Upper lobe of right lung (tissue), 1 donor: ENCODE measurements at regions not wholly inside any gene's neighbourhood (a gene's known extent, or its start where the extent isn't known, plus 50 kb on each side); places are given as distances from the start of the nearest gene placed in this dataset.
"Not testable (repeated sequence)": the region's sequence is repeated elsewhere in the genome, so short reads cannot be mapped to it uniquely, and the experiment has no call there.

Experiments
- ATAC-seq: fragments of 200-7000 bp; cut with Tn5 transposase; one replicate; pipeline ENCODE4 v1.9.1; 2020; ENCODE audit warnings: mild to moderate bottlenecking, moderate library complexity
- DNase-seq: peaks from one replicate; pipeline ENCODE4 v3.0.0-alpha.2; 2020
- H3K27ac ChIP-seq: fragments of 200-600 bp; one replicate; pipeline ENCODE4 v1.8.0; 2022
- H3K27me3 ChIP-seq: fragments of 200-600 bp; one replicate; pipeline ENCODE4 v1.8.0; 2022; ENCODE audit warnings: mild to moderate bottlenecking
- H3K36me3 ChIP-seq: fragments of 200-600 bp; one replicate; pipeline ENCODE4 v1.8.0; 2022
- H3K4me1 ChIP-seq: fragments of 200-600 bp; one replicate; pipeline ENCODE4 v1.8.0; 2022
- H3K4me3 ChIP-seq: fragments of 200-600 bp; one replicate; pipeline ENCODE4 v1.8.0; 2022; ENCODE audit warnings: mild to moderate bottlenecking
- H3K9me3 ChIP-seq: fragments of 200-600 bp; one replicate; pipeline ENCODE4 v1.8.0; 2022
- intact Hi-C: fragments of 100-400 bp; cut with DNase I; formaldehyde crosslinking; loops from one replicate; pipeline ENCODE4 v1.11.0; 2022
- TF ChIP-seq, protein P1 (sequence below): fragments of 200-600 bp; IDR thresholded peaks from one replicate; pipeline ENCODE4 v1.8.0; 2022; ENCODE audit warnings: antibody characterized with exemption
- donor health status: DM: no; HTN: yes; CAD: no; lungs with severe emphysema.

DNA sequence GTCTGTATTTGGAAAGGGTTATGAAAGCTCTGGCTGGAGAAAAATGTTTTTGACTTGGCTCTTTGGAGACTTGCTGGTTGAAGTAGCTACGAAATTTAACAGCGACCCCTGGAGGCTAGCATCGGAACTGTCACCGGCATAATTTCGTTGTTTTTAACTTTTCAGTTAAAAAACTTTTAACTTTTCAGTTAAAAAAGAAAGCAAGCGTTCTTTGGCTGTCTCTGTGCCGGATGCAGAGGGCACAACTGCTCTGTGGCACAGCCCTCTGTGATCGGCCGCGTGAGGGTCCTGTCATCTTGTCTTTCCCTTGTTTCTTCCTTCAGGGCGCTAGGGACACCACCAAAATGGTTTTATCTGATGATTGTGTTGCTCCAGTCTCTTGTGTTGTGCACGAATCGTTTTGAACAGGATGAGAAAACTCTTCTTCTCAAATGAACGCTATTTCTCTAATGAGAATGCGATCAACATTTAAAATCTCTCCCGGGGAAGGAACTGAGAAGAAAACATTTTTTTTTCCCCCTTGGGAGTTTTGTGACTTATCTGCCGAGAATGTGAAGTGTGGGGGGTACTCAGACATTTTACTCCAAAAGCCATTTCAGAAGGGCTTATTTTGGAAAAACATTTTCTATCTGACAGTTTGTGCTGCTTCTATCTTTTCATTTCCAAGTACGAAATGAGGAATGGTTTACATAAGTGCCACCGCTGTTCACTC is 57.1 kb downstream of the ADCYAP1 start:
- H3K9me3 ChIP-seq = no peaks in the 10 kb centered on the region
- no peak overlapping the region for H3K27ac ChIP-seq
- peak overlapping the region; percentile 31 for H3K4me3 ChIP-seq
- intact Hi-C loops = loop anchor here (10.0 kb wide), 1 partner anchor 97 kb away; no protein-coding TSS in a partner anchor
- H3K36me3 ChIP-seq = no peaks in the 10 kb centered on the region
- TF ChIP-seq, protein P1, sequence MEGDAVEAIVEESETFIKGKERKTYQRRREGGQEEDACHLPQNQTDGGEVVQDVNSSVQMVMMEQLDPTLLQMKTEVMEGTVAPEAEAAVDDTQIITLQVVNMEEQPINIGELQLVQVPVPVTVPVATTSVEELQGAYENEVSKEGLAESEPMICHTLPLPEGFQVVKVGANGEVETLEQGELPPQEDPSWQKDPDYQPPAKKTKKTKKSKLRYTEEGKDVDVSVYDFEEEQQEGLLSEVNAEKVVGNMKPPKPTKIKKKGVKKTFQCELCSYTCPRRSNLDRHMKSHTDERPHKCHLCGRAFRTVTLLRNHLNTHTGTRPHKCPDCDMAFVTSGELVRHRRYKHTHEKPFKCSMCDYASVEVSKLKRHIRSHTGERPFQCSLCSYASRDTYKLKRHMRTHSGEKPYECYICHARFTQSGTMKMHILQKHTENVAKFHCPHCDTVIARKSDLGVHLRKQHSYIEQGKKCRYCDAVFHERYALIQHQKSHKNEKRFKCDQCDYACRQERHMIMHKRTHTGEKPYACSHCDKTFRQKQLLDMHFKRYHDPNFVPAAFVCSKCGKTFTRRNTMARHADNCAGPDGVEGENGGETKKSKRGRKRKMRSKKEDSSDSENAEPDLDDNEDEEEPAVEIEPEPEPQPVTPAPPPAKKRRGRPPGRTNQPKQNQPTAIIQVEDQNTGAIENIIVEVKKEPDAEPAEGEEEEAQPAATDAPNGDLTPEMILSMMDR = peak; percentile 95
- peak; percentile 44 for ATAC-seq
- H3K4me1 ChIP-seq = no peaks in the 10 kb centered on the region
- H3K27me3 ChIP-seq = no peaks in the 10 kb centered on the region
- no peak for DNase-seq

DNA sequence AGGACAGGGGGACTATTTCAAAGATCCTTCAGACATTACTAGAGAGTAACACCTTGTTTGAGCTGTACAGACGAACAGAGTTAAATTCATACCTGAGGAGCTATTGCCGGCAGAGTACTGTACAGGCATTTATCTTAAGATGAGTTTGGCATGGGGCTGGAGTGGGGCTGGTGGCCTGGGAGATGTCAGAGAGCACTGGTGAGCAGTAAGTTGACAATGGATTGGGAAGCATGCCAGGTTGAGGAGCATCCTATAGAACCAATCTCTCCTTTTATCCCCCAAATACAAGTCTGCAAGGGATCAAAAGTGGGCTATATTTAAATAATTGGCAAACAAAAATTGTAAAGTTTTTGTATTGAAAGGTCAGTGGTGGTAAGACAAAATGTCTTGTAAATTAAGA is 58.6 kb downstream of the ADCYAP1 start:
- no peak for DNase-seq
- no peak for ATAC-seq
- Histone ChIP-seq H3K36me3 (no peaks in the 10 kb centered on the region), H3K27ac (no peak overlapping the region), H3K4me1 (no peaks in the 10 kb centered on the region), H3K4me3 (no peak overlapping the region), H3K9me3 (no peaks in the 10 kb centered on the region), H3K27me3 (no peaks in the 10 kb centered on the region)
- intact Hi-C loops = loop anchor here (10.0 kb wide), 1 partner anchor 98 kb away; no protein-coding TSS in a partner anchor
- TF ChIP-seq, protein P1 = no peak

GRCh38 chr18:965921-966758 is 61.5 kb downstream of the ADCYAP1 start:
- Histone ChIP-seq H3K4me1 (no peaks in the 10 kb centered on the region), H3K27ac (no peak overlapping the region), H3K4me3 (no peak overlapping the region), H3K9me3 (no peaks in the 10 kb centered on the region), H3K27me3 (no peaks in the 10 kb centered on the region), H3K36me3 (no peaks in the 10 kb centered on the region)
- intact Hi-C loops = loop anchor here (10.0 kb wide), 1 partner anchor 101 kb away; no protein-coding TSS in a partner anchor
- no peak for ATAC-seq
- TF ChIP-seq, protein P1 = no peak
- DNase-seq = no peak

- no peaks in the 10 kb centered on the region for H3K27me3 ChIP-seq
- H3K4me1 ChIP-seq = no peaks in the 10 kb centered on the region
- H3K27ac ChIP-seq = no peak overlapping the region
- H3K4me3 ChIP-seq = no peak overlapping the region
- DNase-seq (no peak), ATAC-seq (no peak)
- no peaks in the 10 kb centered on the region for H3K36me3 ChIP-seq
- intact Hi-C loops = loop anchor here (10.0 kb wide), 1 partner anchor 102 kb away; no protein-coding TSS in a partner anchor
- TF ChIP-seq, protein P1 = no peak
- H3K9me3 ChIP-seq = no peaks in the 10 kb centered on the region
These were observed 62.3 kb downstream of the ADCYAP1 start for GRCh38 chr18:966759-967576.

GRCh38 chr18:968910-969309 is 64.2 kb downstream of the ADCYAP1 start:
- not testable (repeated sequence) for H3K27me3 ChIP-seq, DNase-seq, H3K9me3 ChIP-seq, ATAC-seq, H3K27ac ChIP-seq, H3K4me3 ChIP-seq, H3K4me1 ChIP-seq, H3K36me3 ChIP-seq
- intact Hi-C loops = loop anchor here (10.0 kb wide), 1 partner anchor 104 kb away; no protein-coding TSS in a partner anchor

DNA sequence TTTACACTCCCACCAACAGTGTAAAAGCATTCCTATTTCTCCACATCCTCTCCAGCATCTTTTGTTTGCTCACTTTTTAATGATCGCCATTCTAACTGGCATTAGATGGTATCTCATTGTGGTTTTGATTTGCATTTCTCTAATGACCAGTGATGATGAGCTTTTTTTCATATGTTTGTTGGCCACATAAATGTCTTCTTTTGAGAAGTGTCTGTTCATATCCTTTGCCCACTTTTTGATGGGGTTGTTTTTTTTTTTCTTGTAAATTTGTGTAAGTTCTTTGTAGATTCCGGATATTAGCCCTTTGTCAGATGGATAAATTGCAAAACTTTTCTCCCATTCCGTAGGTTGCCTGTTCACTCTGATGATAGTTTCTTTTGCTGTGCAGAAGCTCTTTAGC is 64.6 kb downstream of the ADCYAP1 start:
- H3K4me3 ChIP-seq, ATAC-seq: not testable (repeated sequence)
- intact Hi-C loops = loop anchor here (10.0 kb wide), 1 partner anchor 105 kb away; no protein-coding TSS in a partner anchor

DNA sequence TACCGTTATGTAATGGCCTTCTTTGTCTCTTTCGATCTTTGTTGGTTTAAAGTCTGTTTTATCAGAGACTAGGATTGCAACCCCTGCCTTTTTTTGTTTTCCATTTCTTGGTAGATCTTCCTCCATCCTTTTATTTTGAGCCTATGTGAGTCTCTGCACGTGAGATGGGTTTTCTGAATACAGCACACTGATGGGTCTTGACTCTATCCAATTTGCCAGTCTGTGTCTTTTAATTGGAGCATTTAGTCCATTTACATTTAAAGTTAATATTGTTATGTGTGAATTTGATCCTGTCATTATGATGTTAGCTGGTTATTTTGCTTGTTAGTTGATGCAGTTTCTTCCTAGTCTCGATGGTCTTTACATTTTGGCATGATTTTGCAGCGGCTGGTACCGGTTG is 69.9 kb downstream of the ADCYAP1 start:
- not testable (repeated sequence) for ATAC-seq

More for the DNA sequence above, 64.6 kb downstream of the ADCYAP1 start:
- H3K27ac ChIP-seq, DNase-seq, H3K9me3 ChIP-seq, H3K36me3 ChIP-seq, H3K4me1 ChIP-seq, H3K27me3 ChIP-seq: not testable (repeated sequence)

DNA sequence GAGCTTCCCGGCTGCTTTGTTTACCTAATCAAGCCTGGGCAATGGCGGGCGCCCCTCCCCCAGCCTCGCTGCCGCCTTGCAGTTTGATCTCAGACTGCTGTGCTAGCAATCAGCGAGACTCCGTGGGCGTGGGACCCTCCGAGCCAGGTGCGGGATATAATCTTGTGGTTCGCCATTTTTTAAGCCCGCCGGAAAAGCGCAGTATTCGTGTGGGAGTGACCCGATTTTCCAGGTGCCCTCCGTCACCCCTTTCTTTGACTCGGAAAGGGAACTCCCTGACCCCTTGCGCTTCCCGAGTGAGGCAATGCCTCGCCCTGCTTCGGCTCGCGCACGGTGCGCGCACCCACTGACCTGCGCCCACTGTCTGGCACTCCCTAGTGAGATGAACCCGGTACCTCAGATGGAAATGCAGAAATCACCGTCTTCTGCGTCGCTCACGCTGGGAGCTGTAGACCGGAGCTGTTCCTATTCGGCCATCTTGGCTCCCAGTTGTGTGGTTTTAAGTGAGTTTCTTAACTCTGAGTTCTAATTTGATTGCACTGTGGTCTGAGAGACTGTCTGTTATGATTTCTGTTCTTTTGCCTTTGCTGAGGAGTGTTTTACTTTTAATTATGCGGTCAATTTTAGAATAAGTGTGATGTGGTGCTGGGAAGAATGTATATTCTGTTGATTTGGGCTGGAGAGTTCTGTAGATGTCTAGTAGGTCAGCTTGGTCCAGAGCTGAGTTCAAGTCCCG is 71.9 kb downstream of the ADCYAP1 start:
- H3K27me3 ChIP-seq, H3K4me3 ChIP-seq, H3K36me3 ChIP-seq, H3K27ac ChIP-seq, H3K4me1 ChIP-seq, H3K9me3 ChIP-seq, intact Hi-C loops, DNase-seq, ATAC-seq: not testable (repeated sequence)

More for the DNA sequence above, 69.9 kb downstream of the ADCYAP1 start:
- intact Hi-C loops, H3K4me1 ChIP-seq, H3K27ac ChIP-seq, H3K4me3 ChIP-seq, H3K36me3 ChIP-seq, H3K27me3 ChIP-seq, H3K9me3 ChIP-seq, DNase-seq: not testable (repeated sequence)
